NCI-H460 (cell line): ENCODE measurements at regions not wholly inside any gene's neighbourhood (a gene's known extent, or its start where the extent isn't known, plus 50 kb on each side); places are given as distances from the start of the nearest gene placed in this dataset.

ENCODE experiments used
- DNase-seq: peaks from one replicate; pipeline ENCODE4 v3.0.0-alpha.2; 2016; ENCODE audit warnings: low read depth; ENCODE audit errors: extremely low read depth

- DNase-seq, result no peak
These were observed 414.1 kb upstream of the ID2 start for GRCh38 chr2:8267721-8268120.

- DNase-seq, result no peak
These were observed 413.6 kb upstream of the ID2 start for GRCh38 chr2:8268172-8268783.

- DNase-seq, result no peak
These were observed 411.2 kb upstream of the ID2 start for GRCh38 chr2:8270699-8271098.

GRCh38 chr2:8271461-8271860 is 410.4 kb upstream of the ID2 start:
- no peak for DNase-seq

GRCh38 chr2:8276026-8276425 is 405.8 kb upstream of the ID2 start:
- no peak for DNase-seq

GRCh38 chr2:8277921-8278571 is 403.8 kb upstream of the ID2 start:
- DNase-seq, result no peak

GRCh38 chr2:8278709-8279354 is 403.0 kb upstream of the ID2 start:
- DNase-seq, result no peak

GRCh38 chr2:8279506-8279905 is 402.4 kb upstream of the ID2 start:
- DNase-seq, result no peak

GRCh38 chr2:8281234-8281633 is 400.6 kb upstream of the ID2 start:
- DNase-seq, result no peak

GRCh38 chr2:8281950-8282857 is 399.7 kb upstream of the ID2 start:
- DNase-seq, result no peak

- no peak for DNase-seq
These were observed 399.0 kb upstream of the ID2 start for GRCh38 chr2:8282858-8283252.

GRCh38 chr2:8285081-8285480 is 396.8 kb upstream of the ID2 start:
- peak; percentile 22 for DNase-seq

- DNase-seq, result no peak
These were observed 396.0 kb upstream of the ID2 start for GRCh38 chr2:8285898-8286297.

- DNase-seq, result no peak
These were observed 393.6 kb upstream of the ID2 start for GRCh38 chr2:8288206-8288605.

GRCh38 chr2:8289111-8289510 is 392.7 kb upstream of the ID2 start:
- no peak for DNase-seq

- DNase-seq, result no peak
These were observed 391.0 kb upstream of the ID2 start for GRCh38 chr2:8290771-8291352.

- DNase-seq, result no peak
These were observed 385.6 kb upstream of the ID2 start for GRCh38 chr2:8296306-8296705.

- DNase-seq, result no peak
These were observed 384.3 kb upstream of the ID2 start for GRCh38 chr2:8297376-8298231.

- DNase-seq, result no peak
These were observed 383.1 kb upstream of the ID2 start for GRCh38 chr2:8298783-8299182.

- no peak for DNase-seq
These were observed 381.6 kb upstream of the ID2 start for GRCh38 chr2:8300216-8300615.
